ENCODE measurements at regions not wholly inside any gene's neighbourhood (a gene's known extent, or its start where the extent isn't known, plus 50 kb on each side); places are given as distances from the start of the nearest gene placed in this dataset.

DNA sequence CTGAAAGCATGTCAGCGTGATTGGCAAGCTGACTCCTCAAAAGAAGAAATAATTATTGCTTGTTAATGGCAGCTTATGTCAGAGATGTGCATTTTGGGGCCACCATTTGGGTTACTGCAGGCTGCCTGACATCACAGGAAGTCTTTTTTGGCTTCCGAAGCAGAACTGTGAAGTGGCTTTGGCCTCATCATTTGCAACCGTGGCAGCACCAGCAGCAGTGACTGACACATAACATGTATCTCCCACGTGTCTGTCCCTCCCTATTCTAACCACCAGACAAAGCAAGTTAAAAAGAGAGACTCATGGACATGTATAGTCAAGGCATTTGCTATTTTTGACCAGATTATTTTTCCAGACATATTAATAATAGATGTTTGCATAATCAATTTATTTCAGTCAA lies 488.7 kb upstream of the ACVR2A start:
- ChIA-PET CTCF (no interaction called here), POLR2A (no interaction called here)
- intact Hi-C loops (cut with micrococcal nuclease), result no loop called here
- DNase-seq (no peak), ATAC-seq (ENCODE audit: low read depth) (no peak)
- H3K9me3 Mint-ChIP-seq, result no peaks in the 10 kb centered on the region
- no peak overlapping the region for H3K4me3 Mint-ChIP-seq
- peaks cover 4% of the 10 kb centered on the region for H3K27me3 Mint-ChIP-seq
- no peaks in the 10 kb centered on the region for H3K4me1 Mint-ChIP-seq
- no peaks in the 10 kb centered on the region for H3K36me3 Mint-ChIP-seq (ENCODE audit: low read depth)
- TF ChIP-seq, protein P1, sequence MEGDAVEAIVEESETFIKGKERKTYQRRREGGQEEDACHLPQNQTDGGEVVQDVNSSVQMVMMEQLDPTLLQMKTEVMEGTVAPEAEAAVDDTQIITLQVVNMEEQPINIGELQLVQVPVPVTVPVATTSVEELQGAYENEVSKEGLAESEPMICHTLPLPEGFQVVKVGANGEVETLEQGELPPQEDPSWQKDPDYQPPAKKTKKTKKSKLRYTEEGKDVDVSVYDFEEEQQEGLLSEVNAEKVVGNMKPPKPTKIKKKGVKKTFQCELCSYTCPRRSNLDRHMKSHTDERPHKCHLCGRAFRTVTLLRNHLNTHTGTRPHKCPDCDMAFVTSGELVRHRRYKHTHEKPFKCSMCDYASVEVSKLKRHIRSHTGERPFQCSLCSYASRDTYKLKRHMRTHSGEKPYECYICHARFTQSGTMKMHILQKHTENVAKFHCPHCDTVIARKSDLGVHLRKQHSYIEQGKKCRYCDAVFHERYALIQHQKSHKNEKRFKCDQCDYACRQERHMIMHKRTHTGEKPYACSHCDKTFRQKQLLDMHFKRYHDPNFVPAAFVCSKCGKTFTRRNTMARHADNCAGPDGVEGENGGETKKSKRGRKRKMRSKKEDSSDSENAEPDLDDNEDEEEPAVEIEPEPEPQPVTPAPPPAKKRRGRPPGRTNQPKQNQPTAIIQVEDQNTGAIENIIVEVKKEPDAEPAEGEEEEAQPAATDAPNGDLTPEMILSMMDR (IDR thresholded peaks at IDR 0.05), result no peak
- no peak overlapping the region for H3K27ac Mint-ChIP-seq

DNA sequence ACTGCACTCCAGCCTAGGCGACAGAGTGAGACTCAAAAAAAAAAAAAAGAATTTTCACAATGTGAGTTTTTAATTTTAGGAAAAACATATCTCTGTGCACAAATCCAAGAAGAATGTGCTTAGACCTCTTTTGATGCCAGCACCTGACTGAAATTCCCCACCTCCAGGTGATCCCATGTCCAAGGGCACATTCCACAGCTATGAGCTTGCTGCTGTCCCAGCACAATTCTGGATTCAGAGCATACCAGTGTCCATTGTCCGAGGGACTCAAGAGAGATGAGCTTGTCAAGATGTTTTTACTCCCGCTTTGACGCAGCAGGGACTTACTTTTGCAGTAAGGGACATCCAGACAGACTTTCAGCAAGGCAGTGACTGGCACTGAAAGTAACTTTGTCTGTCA lies 489.1 kb upstream of the ACVR2A start:
- no peak overlapping the region for H3K4me3 Mint-ChIP-seq
- H3K4me1 Mint-ChIP-seq, result no peaks in the 10 kb centered on the region
- intact Hi-C loops (cut with micrococcal nuclease), result no loop called here
- peaks cover 4% of the 10 kb centered on the region for H3K27me3 Mint-ChIP-seq
- DNase-seq (no peak), ATAC-seq (ENCODE audit: low read depth) (no peak)
- TF ChIP-seq, protein P1 (IDR thresholded peaks at IDR 0.05), result no peak
- no peak overlapping the region for H3K27ac Mint-ChIP-seq
- ChIA-PET CTCF (no interaction called here), POLR2A (no interaction called here)
- no peaks in the 10 kb centered on the region for H3K9me3 Mint-ChIP-seq
- H3K36me3 Mint-ChIP-seq (ENCODE audit: low read depth), result no peaks in the 10 kb centered on the region

DNA sequence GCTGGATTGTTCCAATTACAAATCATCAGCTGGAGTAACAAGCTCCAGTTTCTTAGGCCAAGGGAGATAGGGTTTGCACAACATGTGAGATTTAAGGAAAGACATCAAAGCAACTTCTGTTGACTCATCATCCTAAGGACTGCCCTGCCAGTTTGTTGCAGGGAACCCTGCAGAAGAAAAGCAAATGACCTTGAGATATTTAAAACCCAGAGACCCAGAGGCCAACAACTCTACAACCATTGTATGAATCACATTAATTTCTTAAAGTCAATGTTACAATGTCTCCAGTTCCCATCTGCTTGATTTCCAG lies 491.8 kb upstream of the ACVR2A start:
- Mint-ChIP-seq H3K27me3 (peaks cover 4% of the 10 kb centered on the region), H3K4me1 (no peaks in the 10 kb centered on the region), H3K4me3 (no peak overlapping the region), H3K9me3 (no peaks in the 10 kb centered on the region), H3K36me3 (ENCODE audit: low read depth) (no peaks in the 10 kb centered on the region), H3K27ac (no peak overlapping the region)
- intact Hi-C loops (cut with micrococcal nuclease), result no loop called here
- TF ChIP-seq, protein P1 (IDR thresholded peaks at IDR 0.05), result no peak
- DNase-seq (no peak), ATAC-seq (ENCODE audit: low read depth) (no peak)
- CTCF ChIA-PET, result no interaction called here
- POLR2A ChIA-PET, result no interaction called here

DNA sequence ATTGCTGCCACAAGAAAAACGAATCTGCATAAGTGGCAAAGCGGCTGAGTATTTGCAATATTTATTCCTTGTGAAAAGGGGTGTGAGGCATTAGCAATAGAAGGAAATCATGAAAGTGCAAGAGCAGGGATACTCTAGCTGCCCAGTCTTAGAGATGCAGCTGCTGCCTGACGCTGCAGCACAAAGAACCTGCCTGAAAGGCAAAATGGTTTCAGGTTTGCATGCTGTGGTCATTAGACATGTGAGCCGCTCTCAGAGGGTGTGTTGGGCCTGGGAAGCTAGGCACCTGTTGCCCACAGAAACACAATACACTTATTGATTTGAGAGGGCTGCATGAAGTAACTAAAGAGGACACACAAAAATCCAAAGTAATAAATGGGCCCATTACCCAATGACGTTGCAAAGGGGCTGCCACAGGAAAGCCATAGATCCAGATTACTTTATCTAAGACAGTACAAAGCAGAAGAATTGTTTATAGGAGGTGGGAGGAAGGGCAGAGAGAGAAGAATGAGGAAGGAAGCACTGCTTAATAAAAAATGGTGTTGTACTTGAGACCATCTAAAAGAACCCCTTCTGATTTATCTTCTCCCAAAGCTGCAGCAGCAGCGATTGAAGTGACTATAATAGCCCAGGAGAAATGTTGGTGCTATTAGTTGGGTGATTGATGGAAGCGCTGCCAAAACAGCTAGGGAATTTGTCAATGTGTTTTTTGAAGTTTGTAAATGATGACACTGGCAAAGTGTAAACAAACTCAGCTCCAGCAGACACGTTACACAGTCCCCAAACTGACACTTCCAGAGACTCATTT lies 492.4 kb upstream of the ACVR2A start:
- no peak overlapping the region for H3K4me3 Mint-ChIP-seq
- ATAC-seq (ENCODE audit: low read depth) (no peak), DNase-seq (no peak)
- H3K36me3 Mint-ChIP-seq (ENCODE audit: low read depth), result no peaks in the 10 kb centered on the region
- ChIA-PET CTCF (no interaction called here), POLR2A (no interaction called here)
- no peaks in the 10 kb centered on the region for H3K27me3 Mint-ChIP-seq
- TF ChIP-seq, protein P1 (IDR thresholded peaks at IDR 0.05), result no peak
- H3K9me3 Mint-ChIP-seq, result no peaks in the 10 kb centered on the region
- intact Hi-C loops (cut with micrococcal nuclease), result no loop called here
- no peaks in the 10 kb centered on the region for H3K4me1 Mint-ChIP-seq
- H3K27ac Mint-ChIP-seq, result no peak overlapping the region

DNA sequence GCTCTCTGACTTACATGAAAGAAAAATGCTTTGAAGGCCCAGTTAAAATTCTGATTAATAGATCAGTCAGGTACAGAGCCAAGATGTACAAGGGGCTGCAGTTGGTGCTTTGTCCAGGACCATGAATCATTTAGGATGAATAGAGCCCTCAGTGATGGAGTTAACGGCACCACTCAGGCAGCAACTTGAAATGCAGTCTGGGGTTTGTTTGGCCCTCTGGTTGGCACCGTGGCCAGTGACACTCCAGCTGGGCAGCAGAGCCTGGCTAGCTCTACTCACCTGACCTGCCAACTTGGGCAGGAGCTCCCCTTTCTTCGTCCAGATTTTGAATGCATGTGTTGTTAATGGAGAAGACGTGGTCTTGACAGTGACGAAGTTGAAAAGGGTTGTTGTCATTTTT lies 493.0 kb upstream of the ACVR2A start:
- Mint-ChIP-seq H3K27me3 (no peaks in the 10 kb centered on the region), H3K9me3 (no peaks in the 10 kb centered on the region), H3K4me1 (no peaks in the 10 kb centered on the region), H3K27ac (no peak overlapping the region), H3K36me3 (ENCODE audit: low read depth) (no peaks in the 10 kb centered on the region), H3K4me3 (no peak overlapping the region)
- ChIA-PET POLR2A (no interaction called here), CTCF (no interaction called here)
- ATAC-seq (ENCODE audit: low read depth) (no peak), DNase-seq (no peak)
- intact Hi-C loops (cut with micrococcal nuclease), result no loop called here
- TF ChIP-seq, protein P1 (IDR thresholded peaks at IDR 0.05), result no peak
